T-helper 1 cell (primary cell): ENCODE measurements at regions not wholly inside any gene's neighbourhood (a gene's known extent, or its start where the extent isn't known, plus 50 kb on each side); places are given as distances from the start of the nearest gene placed in this dataset.
A peak's percentile ranks its signal among the peaks of the same experiment; 100 is the strongest.

ENCODE experiments used
- DNase-seq, 5 donors: peaks; one replicate each; pipeline ENCODE4 v3.0.0-alpha.2; 2012 to 2020

- no peak for DNase-seq
Measured at GRCh38 chr7:142359694-142360279, 101.9 kb upstream of the PRSS58 start.

- DNase-seq: peak in 1 of 5 donors; percentile 39
Measured at GRCh38 chr7:142357953-142358520, 100.2 kb upstream of the PRSS58 start.

- no peak for DNase-seq
Measured at GRCh38 chr7:142356166-142356565, 98.3 kb upstream of the PRSS58 start.

- DNase-seq: no peak
Measured at GRCh38 chr7:142355328-142355727, 97.5 kb upstream of the PRSS58 start.

- no peak for DNase-seq
Measured at GRCh38 chr7:142353147-142354060, 95.5 kb upstream of the PRSS58 start.

GRCh38 chr7:142352543-142352942 is 94.7 kb upstream of the PRSS58 start:
- no peak for DNase-seq

GRCh38 chr7:142351145-142351544 is 93.3 kb upstream of the PRSS58 start:
- no peak for DNase-seq

- no peak for DNase-seq
Measured at GRCh38 chr7:142349670-142350405, 92.0 kb upstream of the PRSS58 start.

GRCh38 chr7:142348921-142349405 is 91.1 kb upstream of the PRSS58 start:
- DNase-seq: no peak

- DNase-seq: no peak
Measured at GRCh38 chr7:142348100-142348499, 90.2 kb upstream of the PRSS58 start.

GRCh38 chr7:142347091-142347490 is 89.2 kb upstream of the PRSS58 start:
- no peak for DNase-seq

GRCh38 chr7:142345811-142346210 is 88.0 kb upstream of the PRSS58 start:
- DNase-seq: peak in 2 of 5 donors; percentile 29 to 46

- DNase-seq: no peak
Measured at GRCh38 chr7:142338633-142339501, 81.0 kb upstream of the PRSS58 start.

- peak in 1 of 5 donors; percentile 19 for DNase-seq
Measured at GRCh38 chr7:142337054-142338001, 79.5 kb upstream of the PRSS58 start.

- DNase-seq: no peak
Measured at GRCh38 chr7:142334806-142335205, 76.9 kb upstream of the PRSS58 start.

GRCh38 chr7:142334236-142334635 is 76.4 kb upstream of the PRSS58 start:
- DNase-seq: no peak

GRCh38 chr7:142332421-142332820 is 74.6 kb upstream of the PRSS58 start:
- no peak for DNase-seq

GRCh38 chr7:142331941-142332340 is 74.1 kb upstream of the PRSS58 start:
- DNase-seq: no peak

GRCh38 chr7:142329062-142329790 is 71.4 kb upstream of the PRSS58 start:
- no peak for DNase-seq

- DNase-seq: no peak
Measured at GRCh38 chr7:142328551-142328950, 70.7 kb upstream of the PRSS58 start.
